ENCODE measurements at regions not wholly inside any gene's neighbourhood (a gene's known extent, or its start where the extent isn't known, plus 50 kb on each side); places are given as distances from the start of the nearest gene placed in this dataset.
A peak's percentile ranks its signal among the peaks of the same experiment; 100 is the strongest.

- peaks cover 96% of the 10 kb centered on the region for H3K9me3 ChIP-seq (ENCODE audit: low read length)
- H3K4me3 ChIP-seq (replicated peaks in 1 of 3; ENCODE audit: insufficient read depth in 1 of 3, low read depth in 2 of 3, low read length in 3 of 3): no peak overlapping the region
- no peak for ATAC-seq
- DNase-seq (ENCODE audit: low spot score): no peak
- no peaks in the 10 kb centered on the region for H4K20me1 ChIP-seq (ENCODE audit: insufficient read depth, low read length)
- no peak overlapping the region for H3K27ac ChIP-seq (ENCODE audit: extremely low read length, insufficient read depth, low read length)
- no peak overlapping the region for H3K4me2 ChIP-seq (ENCODE audit: low read depth, low read length)
- WGBS (ENCODE audit: low lambda C conversion rate): 4% methylated on average over 7 of the region's 9 CpGs
- no peaks in the 10 kb centered on the region for H3K79me2 ChIP-seq (ENCODE audit: insufficient read depth, low read length)
- in situ Hi-C loops (cut with HindIII; ENCODE audit: extremely low pct_ligation_motif_present, low pct_unique_long_range_greater_than_20kb) (no loop called here), intact Hi-C loops (cut with micrococcal nuclease; ENCODE audit: unreplicated experiment) (no loop called here)
- no peak overlapping the region for H3K9ac ChIP-seq (ENCODE audit: insufficient read depth, low read depth, low read length)
- FAIRE-seq: no peak
- no peaks in the 10 kb centered on the region for H3K36me3 ChIP-seq (replicated peaks in 1 of 2; ENCODE audit: control insufficient read depth in 1 of 2, insufficient read depth in 2 of 2, low read length in 2 of 2)
- TF ChIP-seq CREB1 (IDR thresholded peaks at IDR 0.05): peak; percentile 43
- TF ChIP-seq CREB1 (CRISPR knock-in tag; IDR thresholded peaks at IDR 0.05): no peak
- TF ChIP-seq FOSL2 (CRISPR knock-in tag; IDR thresholded peaks at IDR 0.05): peak; percentile 59; the same call in 1 of the 2 replicates
- TF ChIP-seq ZSCAN29 (CRISPR knock-in tag; conservative IDR thresholded peaks at IDR 0.05): no peak
- TF ChIP-seq MAFF (IDR thresholded peaks at IDR 0.05; ENCODE audit: low read depth, low read length): 0 out of 2 replicates have a peak, but pooled peaks have one; percentile 8
- no peaks in the 10 kb centered on the region for H3K27me3 ChIP-seq (ENCODE audit: control insufficient read depth in 1 of 2, insufficient read depth in 2 of 2, low read length in 2 of 2)
- no peak overlapping the region for H2AFZ ChIP-seq (ENCODE audit: low read length)
- no TSS peak for BruUV-seq (replicated peaks)
- CTCF ChIA-PET (ENCODE audit: low intra/inter-chr PET ratio, low total read pairs): no interaction called here
- POLR2A ChIA-PET: no interaction called here
- H3K4me1 ChIP-seq (ENCODE audit: insufficient read depth, low read length): no peaks in the 10 kb centered on the region
Measured at GRCh38 chr6:9851541-9852380, 563.1 kb downstream of the TFAP2A start.

GRCh38 chr6:9851006-9851405 lies 563.9 kb downstream of the TFAP2A start:
- Histone ChIP-seq H3K4me2 (ENCODE audit: low read depth, low read length) (no peak overlapping the region), H3K9ac (ENCODE audit: insufficient read depth, low read depth, low read length) (no peak overlapping the region), H3K4me3 (replicated peaks in 1 of 3; ENCODE audit: insufficient read depth in 1 of 3, low read depth in 2 of 3, low read length in 3 of 3) (no peak overlapping the region), H4K20me1 (ENCODE audit: insufficient read depth, low read length) (no peaks in the 10 kb centered on the region), H3K4me1 (ENCODE audit: insufficient read depth, low read length) (no peaks in the 10 kb centered on the region), H3K27ac (ENCODE audit: extremely low read length, insufficient read depth, low read length) (no peak overlapping the region), H3K79me2 (ENCODE audit: insufficient read depth, low read length) (no peaks in the 10 kb centered on the region), H3K27me3 (ENCODE audit: control insufficient read depth in 1 of 2, insufficient read depth in 2 of 2, low read length in 2 of 2) (no peaks in the 10 kb centered on the region), H3K9me3 (ENCODE audit: low read length) (peaks cover 96% of the 10 kb centered on the region), H3K36me3 (replicated peaks in 1 of 2; ENCODE audit: control insufficient read depth in 1 of 2, insufficient read depth in 2 of 2, low read length in 2 of 2) (no peaks in the 10 kb centered on the region), H2AFZ (ENCODE audit: low read length) (no peak overlapping the region)
- no peak for ATAC-seq
- ChIA-PET CTCF (ENCODE audit: low intra/inter-chr PET ratio, low total read pairs) (no interaction called here), POLR2A (no interaction called here)
- BruUV-seq (replicated peaks): no TSS peak
- in situ Hi-C loops (cut with HindIII; ENCODE audit: extremely low pct_ligation_motif_present, low pct_unique_long_range_greater_than_20kb) (no loop called here), intact Hi-C loops (cut with micrococcal nuclease; ENCODE audit: unreplicated experiment) (no loop called here)
- no peak for DNase-seq (ENCODE audit: low spot score)
- FAIRE-seq: no peak
- WGBS (ENCODE audit: low lambda C conversion rate): no CpG with 5 or more reads among the region's 2 CpGs
- TF ChIP-seq ZNF564 (CRISPR knock-in tag; IDR thresholded peaks at IDR 0.05) (no peak), FOXJ3 (CRISPR knock-in tag; IDR thresholded peaks at IDR 0.05; ENCODE audit: borderline replicate concordance) (no peak), ATAD3A (CRISPR knock-in tag; IDR thresholded peaks at IDR 0.05) (no peak), HIC2 (CRISPR knock-in tag; IDR thresholded peaks at IDR 0.05; ENCODE audit: low read depth) (no peak), THAP11 (CRISPR knock-in tag; IDR thresholded peaks at IDR 0.05) (no peak), NFKBIZ (CRISPR knock-in tag; IDR thresholded peaks at IDR 0.05) (no peak), ZNF547 (CRISPR knock-in tag; IDR thresholded peaks at IDR 0.05) (no peak), AHR (CRISPR knock-in tag; IDR thresholded peaks at IDR 0.05) (no peak), DR1 (CRISPR knock-in tag; IDR thresholded peaks at IDR 0.05) (no peak), KLF12 (CRISPR knock-in tag; IDR thresholded peaks at IDR 0.05; ENCODE audit: borderline replicate concordance) (no peak), ZNF563 (CRISPR knock-in tag; IDR thresholded peaks at IDR 0.05) (no peak)

Measured in HepG2 (cell line).